GM18511 (cell line): ENCODE measurements at regions not wholly inside any gene's neighbourhood (a gene's known extent, or its start where the extent isn't known, plus 50 kb on each side); places are given as distances from the start of the nearest gene placed in this dataset.

ENCODE experiments used
- ATAC-seq: cut with Tn5 transposase; IDR thresholded peaks from one replicate; pipeline ENCODE4 v1.9.1; 2021; ENCODE audit warnings: mild to moderate bottlenecking, moderate library complexity; ENCODE audit not compliant: unreplicated experiment

DNA sequence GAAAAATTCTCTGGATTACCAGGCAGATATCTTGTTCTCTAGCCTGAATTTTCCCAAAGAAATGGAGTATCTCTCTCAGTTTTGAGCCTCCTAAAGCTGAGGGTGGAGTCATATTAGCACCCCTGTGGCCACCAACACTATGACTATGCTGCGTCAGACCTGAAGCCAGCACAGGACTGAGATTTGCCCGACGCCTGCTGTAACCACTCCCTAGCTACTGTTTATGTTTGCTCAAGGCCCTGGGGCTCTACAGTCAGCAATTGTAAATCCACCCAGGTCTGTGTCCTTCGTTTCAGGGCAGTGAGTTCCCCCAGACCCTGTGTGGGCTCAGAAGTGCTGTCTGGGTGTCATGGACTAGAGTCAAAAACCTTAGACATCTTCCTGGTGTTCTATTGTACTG, 61.4 kb downstream of the ZXDA start:
- ATAC-seq, result no peak

DNA sequence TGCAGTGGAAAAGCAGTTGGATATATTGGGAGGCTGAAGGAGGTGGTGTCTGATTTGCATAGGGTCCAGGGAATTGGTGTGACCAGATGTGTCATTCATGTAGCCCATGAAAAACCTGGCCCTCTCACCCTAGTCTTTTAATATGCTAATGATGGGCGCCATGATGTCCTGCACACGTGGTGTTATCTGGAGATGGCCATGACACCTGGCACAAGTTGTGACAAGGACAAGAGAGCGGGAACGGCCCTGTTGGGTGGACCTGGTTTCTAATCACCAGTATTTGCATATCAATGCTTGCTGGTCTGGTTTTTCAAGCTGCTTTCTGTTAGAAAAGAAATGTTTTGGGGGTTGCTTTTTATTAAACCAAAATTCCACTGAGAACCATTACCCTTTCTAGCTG, 87.4 kb downstream of the ZXDA start:
- no peak for ATAC-seq

- no peak for ATAC-seq
Measured at GRCh38 chrX:57822398-57822797, 87.9 kb downstream of the ZXDA start.

DNA sequence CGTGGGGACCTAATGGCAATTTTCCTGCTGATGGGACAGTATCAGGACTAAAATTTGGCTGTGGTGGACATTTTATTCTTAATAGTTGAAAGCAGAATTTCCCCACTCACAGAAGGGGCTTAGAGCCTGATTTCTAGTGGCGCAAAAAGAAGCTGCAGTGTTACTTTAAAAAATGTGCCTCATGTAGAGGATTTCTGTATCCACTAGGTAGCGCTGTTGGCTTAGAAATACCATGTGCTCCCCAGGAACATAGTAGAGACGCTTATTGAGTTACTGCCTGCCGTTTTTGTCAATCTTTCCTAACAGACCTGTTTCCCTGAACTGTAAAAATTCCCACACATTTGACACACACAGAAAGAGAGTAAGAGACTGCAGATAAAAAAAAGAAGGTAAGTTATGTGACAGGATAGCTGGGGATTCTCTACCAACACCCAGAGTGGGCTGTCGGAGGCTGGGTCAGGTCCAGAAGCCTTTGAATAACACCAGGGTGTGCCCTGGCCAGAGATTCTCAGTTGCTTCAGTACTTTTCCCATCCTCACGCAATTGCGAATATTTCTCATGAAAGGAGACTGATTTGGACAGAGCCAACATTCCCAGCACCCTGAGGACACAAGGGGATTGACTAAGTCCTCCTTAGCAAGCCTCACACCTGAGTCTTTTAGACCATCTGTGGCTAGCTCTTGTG, 88.4 kb downstream of the ZXDA start:
- peak; percentile 97 for ATAC-seq

DNA sequence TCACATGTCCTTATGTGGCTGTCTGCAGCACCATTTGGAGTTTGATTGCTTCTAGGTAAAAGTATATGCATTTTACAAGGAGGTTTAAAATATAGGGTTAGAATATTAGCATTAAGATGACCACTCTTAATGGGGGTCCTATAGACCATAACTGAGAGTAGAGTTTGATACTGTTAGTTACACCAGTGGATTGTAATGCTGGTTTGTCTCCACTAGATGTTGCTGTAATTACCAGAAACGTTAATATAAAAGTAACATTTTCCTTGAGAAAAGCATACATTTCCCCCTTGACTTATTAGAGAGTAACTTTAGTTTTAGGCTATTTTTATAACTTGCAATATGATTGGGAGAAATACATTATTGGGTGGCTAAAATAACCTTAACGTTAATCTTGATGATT, 93.0 kb downstream of the ZXDA start:
- ATAC-seq, result no peak

DNA sequence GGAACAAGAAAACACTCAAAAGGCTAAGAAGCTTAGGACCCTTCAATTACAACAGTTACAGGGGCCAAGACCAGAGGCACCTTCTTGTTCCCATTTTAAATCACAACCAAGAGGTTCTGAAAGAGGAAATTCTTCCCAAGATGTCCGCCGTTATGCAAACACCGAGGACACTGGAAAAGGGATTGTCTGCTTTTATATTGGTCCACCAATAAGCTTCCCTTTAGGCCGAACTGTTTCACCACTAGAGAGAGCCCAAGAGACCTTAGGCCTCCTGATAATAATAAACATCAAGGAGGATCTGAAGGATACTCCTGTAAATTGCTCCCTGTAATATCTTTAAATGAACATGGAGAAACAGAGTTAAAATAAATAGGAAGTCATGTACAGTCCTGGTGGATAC, 92.6 kb upstream of the NLRP2B start:
- no peak for ATAC-seq

GRCh38 chrX:57771689-57772088, 91.6 kb upstream of the NLRP2B start:
- no peak for ATAC-seq

- no peak for ATAC-seq
Measured at GRCh38 chrX:57752866-57753265, 72.8 kb upstream of the NLRP2B start.

DNA sequence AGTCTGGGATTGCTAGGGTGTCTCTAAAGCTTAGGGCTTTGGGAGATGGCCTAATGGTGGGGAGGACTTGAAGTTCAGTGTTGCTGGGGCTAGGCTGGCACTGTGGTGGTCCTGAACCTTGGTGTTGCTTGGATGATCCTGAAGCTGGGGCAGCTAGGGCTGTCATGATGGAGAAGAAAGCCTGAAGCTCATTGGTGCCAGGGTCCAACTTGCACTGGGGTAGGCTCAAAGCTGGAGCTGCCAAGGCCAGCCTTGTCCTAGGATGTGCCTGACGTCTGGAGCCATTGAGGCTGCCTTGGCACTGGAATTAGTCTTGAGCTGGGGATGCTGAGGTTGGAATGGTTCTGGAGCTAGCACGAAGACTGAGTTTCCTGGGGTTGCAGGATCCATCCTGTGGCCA, 61.0 kb upstream of the NLRP2B start:
- ATAC-seq, result no peak

DNA sequence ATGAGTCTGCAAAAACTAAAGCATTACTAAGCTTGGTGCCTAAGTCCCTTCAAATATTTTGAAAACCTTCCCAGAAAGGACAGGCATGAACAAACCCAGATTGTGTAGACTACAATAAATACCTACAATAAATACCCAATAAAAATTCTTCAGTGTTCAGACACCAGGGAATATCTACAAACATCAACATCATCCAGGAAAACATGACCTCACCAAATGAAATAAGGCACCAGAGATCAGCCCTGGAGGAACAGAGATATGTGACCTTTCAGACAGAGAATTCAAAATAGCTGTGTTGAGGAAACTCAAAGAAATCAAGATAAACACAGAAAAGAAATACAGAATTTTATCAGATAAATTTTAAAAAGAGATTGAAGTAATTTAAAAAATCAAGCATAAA, 57.8 kb upstream of the NLRP2B start:
- no peak for ATAC-seq
